ENCODE measurements at regions not wholly inside any gene's neighbourhood (a gene's known extent, or its start where the extent isn't known, plus 50 kb on each side); places are given as distances from the start of the nearest gene placed in this dataset.
"Not testable (repeated sequence)": the region's sequence is repeated elsewhere in the genome, so short reads cannot be mapped to it uniquely, and the experiment has no call there.

GRCh38 chr6:140156131-140156530 is 781.7 kb upstream of the CITED2 start:
- no peak for DNase-seq (ENCODE audit: low read depth in 2 of 2)

- DNase-seq (ENCODE audit: low read depth in 2 of 2), result no peak
Observed at GRCh38 chr6:140155451-140156126, 781.1 kb upstream of the CITED2 start.

GRCh38 chr6:140153703-140154102 is 779.3 kb upstream of the CITED2 start:
- peak in 1 of 2 donors; percentile 6 for DNase-seq (ENCODE audit: low read depth in 2 of 2)

- DNase-seq (ENCODE audit: low read depth in 2 of 2), result not testable (repeated sequence)
Observed at GRCh38 chr6:140147825-140148814, 773.7 kb upstream of the CITED2 start.

- no peak for DNase-seq (ENCODE audit: low read depth in 2 of 2)
Observed at GRCh38 chr6:140140891-140141290, 766.4 kb upstream of the CITED2 start.

GRCh38 chr6:140138311-140139010 is 764.0 kb upstream of the CITED2 start:
- peak; percentile 60 to 69 for DNase-seq (ENCODE audit: low read depth in 2 of 2)

- DNase-seq (ENCODE audit: low read depth in 2 of 2), result no peak
Observed at GRCh38 chr6:140134224-140134623, 759.8 kb upstream of the CITED2 start.

GRCh38 chr6:140130074-140130473 is 755.6 kb upstream of the CITED2 start:
- DNase-seq (ENCODE audit: low read depth in 2 of 2), result no peak

- DNase-seq (ENCODE audit: low read depth in 2 of 2), result no peak
Observed at GRCh38 chr6:140124498-140124897, 750.0 kb upstream of the CITED2 start.

- DNase-seq (ENCODE audit: low read depth in 2 of 2), result no peak
Observed at GRCh38 chr6:140108167-140108566, 733.7 kb upstream of the CITED2 start.

GRCh38 chr6:140107216-140107615 is 732.8 kb upstream of the CITED2 start:
- DNase-seq (ENCODE audit: low read depth in 2 of 2), result no peak

GRCh38 chr6:140105857-140106256 is 731.4 kb upstream of the CITED2 start:
- DNase-seq (ENCODE audit: low read depth in 2 of 2), result no peak

GRCh38 chr6:140105241-140105640 is 730.8 kb upstream of the CITED2 start:
- DNase-seq (ENCODE audit: low read depth in 2 of 2), result no peak

- no peak for DNase-seq (ENCODE audit: low read depth in 2 of 2)
Observed at GRCh38 chr6:140101818-140102217, 727.4 kb upstream of the CITED2 start.

- DNase-seq (ENCODE audit: low read depth in 2 of 2), result no peak
Observed at GRCh38 chr6:140101367-140101766, 726.9 kb upstream of the CITED2 start.

GRCh38 chr6:140095532-140095931 is 721.1 kb upstream of the CITED2 start:
- DNase-seq (ENCODE audit: low read depth in 2 of 2), result no peak

GRCh38 chr6:140091895-140092294 is 717.4 kb upstream of the CITED2 start:
- no peak for DNase-seq (ENCODE audit: low read depth in 2 of 2)

GRCh38 chr6:140090871-140091270 is 716.4 kb upstream of the CITED2 start:
- DNase-seq (ENCODE audit: low read depth in 2 of 2), result no peak

GRCh38 chr6:140083375-140083774 is 708.9 kb upstream of the CITED2 start:
- DNase-seq (ENCODE audit: low read depth in 2 of 2), result no peak

GRCh38 chr6:140082867-140083297 is 708.4 kb upstream of the CITED2 start:
- peak; percentile 19 to 45 for DNase-seq (ENCODE audit: low read depth in 2 of 2)

GRCh38 chr6:140079328-140079727 is 704.9 kb upstream of the CITED2 start:
- peak in 1 of 2 donors; percentile 68 for DNase-seq (ENCODE audit: low read depth in 2 of 2)

- DNase-seq (ENCODE audit: low read depth in 2 of 2), result peak; percentile 55 to 80
Observed at GRCh38 chr6:140078561-140079125, 704.2 kb upstream of the CITED2 start.

Data from lung microvascular endothelial cell (primary cell).